ENCODE measurements at regions not wholly inside any gene's neighbourhood (a gene's known extent, or its start where the extent isn't known, plus 50 kb on each side); places are given as distances from the start of the nearest gene placed in this dataset.
A peak's percentile ranks its signal among the peaks of the same experiment; 100 is the strongest.
"Not testable (repeated sequence)": the region's sequence is repeated elsewhere in the genome, so short reads cannot be mapped to it uniquely, and the experiment has no call there.

DNA sequence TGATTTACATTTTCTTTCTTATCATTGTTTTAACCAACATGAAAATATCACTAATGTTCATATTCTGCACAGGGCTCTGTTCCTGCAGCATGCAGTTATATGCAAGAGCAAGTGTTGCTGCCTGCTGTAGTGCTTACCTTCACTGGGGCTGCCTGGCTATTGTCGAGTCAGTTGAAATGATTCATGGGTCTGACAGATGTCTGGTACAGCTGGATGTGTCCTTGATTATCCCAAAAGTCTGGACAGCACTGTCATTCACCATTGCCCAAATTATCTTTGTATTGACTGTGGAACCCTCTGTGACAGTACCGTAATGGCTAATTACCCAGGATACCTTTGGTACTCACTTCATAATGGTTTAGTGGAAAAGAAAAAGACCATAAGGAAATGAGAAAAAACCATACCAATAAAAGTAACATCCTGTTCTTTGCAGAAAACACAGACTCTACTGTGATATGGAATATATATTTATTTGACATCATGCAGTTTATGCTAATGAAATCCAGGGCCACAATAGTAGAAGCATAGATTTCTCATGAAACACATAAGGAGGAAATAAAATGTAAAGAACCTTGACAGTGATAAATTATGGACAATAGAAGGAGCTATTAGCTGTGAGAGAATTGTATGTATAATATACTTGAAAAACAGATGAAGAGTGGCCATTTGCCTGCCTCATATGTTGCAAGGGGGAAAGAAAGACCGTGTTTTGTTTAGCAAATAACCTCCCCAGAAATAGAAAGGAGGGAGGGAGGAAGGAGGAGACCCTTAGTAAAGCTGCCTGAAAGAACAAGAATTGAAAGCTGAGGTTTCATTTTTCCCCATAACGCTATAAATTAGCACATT is 249.8 kb upstream of the ATP5MC3 start:
- H3K9me3 ChIP-seq: peaks cover 0 to 17% (median 10%) of the 10 kb centered on the region in 3 donors
- H3K27me3 ChIP-seq: no peaks in the 10 kb centered on the region
- DNase-seq: no peak
- no peaks in the 10 kb centered on the region for H3K36me3 ChIP-seq
- H3K4me3 ChIP-seq: no peak overlapping the region
- no peaks in the 10 kb centered on the region for H3K4me1 ChIP-seq
- TF ChIP-seq, protein P1, sequence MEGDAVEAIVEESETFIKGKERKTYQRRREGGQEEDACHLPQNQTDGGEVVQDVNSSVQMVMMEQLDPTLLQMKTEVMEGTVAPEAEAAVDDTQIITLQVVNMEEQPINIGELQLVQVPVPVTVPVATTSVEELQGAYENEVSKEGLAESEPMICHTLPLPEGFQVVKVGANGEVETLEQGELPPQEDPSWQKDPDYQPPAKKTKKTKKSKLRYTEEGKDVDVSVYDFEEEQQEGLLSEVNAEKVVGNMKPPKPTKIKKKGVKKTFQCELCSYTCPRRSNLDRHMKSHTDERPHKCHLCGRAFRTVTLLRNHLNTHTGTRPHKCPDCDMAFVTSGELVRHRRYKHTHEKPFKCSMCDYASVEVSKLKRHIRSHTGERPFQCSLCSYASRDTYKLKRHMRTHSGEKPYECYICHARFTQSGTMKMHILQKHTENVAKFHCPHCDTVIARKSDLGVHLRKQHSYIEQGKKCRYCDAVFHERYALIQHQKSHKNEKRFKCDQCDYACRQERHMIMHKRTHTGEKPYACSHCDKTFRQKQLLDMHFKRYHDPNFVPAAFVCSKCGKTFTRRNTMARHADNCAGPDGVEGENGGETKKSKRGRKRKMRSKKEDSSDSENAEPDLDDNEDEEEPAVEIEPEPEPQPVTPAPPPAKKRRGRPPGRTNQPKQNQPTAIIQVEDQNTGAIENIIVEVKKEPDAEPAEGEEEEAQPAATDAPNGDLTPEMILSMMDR (IDR thresholded peaks at IDR 0.05): no peak
- intact Hi-C loops (cut with DNase I; ENCODE audit: low total_unique reads): no loop called here
- H3K27ac ChIP-seq: no peak overlapping the region

DNA sequence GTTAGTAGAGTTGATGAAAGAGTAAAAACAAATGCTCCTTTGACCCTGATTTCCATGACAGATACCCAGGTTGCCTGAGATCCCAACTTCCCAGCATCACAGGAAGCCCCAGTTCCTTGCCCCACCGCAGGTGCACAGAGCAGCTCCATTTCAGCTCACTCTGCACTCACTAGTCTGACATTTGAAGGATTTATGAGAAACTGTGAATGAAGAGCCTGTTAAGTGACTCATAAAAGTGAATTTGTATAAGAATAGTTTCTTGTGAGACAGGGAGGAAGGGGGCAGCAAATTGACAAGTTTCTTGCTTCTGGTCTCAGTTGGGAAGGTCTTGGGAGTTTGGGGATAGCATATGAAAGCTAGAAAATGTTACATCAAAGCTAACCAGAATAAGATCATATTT is 248.7 kb upstream of the ATP5MC3 start:
- TF ChIP-seq, protein P1 (IDR thresholded peaks at IDR 0.05): no peak
- Histone ChIP-seq H3K27me3 (no peaks in the 10 kb centered on the region), H3K36me3 (no peaks in the 10 kb centered on the region), H3K27ac (no peak overlapping the region), H3K9me3 (peaks cover 0 to 17% (median 10%) of the 10 kb centered on the region in 3 donors), H3K4me1 (no peaks in the 10 kb centered on the region), H3K4me3 (no peak overlapping the region)
- DNase-seq: no peak
- intact Hi-C loops (cut with DNase I; ENCODE audit: low total_unique reads): no loop called here

DNA sequence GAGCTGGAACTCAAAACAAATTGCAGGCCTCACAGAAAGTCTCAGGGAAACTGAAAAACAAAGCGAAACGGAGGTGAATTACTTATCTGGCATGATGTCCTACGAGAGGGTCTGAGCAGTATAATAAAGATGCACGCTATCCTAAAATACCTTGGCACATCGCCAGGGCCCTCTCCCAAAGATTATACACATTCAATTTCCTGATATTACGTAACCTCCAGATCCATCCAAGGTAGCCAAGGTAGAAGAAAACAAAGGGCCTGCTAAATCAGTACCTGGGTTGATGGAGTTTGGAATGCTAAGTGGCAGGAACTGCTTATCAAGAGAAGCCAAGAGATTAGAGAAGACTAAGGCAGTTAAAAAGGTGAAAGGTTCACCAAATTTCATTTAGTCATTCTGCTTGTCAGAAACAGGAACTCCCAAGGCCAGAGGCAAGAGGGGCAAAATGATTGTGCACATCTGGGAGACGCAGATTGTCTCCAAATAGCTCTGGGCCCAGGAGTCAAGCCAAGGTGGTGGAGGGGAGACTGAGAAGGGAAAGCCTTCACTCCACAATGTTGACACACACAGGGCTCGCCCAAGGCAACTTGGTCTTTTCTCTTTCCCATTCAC is 236.8 kb upstream of the ATP5MC3 start:
- DNase-seq: no peak
- H3K36me3 ChIP-seq: no peaks in the 10 kb centered on the region
- TF ChIP-seq, protein P1 (IDR thresholded peaks at IDR 0.05): no peak
- H3K27me3 ChIP-seq: peaks cover 0 to 4% of the 10 kb centered on the region in 2 donors
- intact Hi-C loops (cut with DNase I; ENCODE audit: low total_unique reads): no loop called here
- no peak overlapping the region for H3K4me3 ChIP-seq
- no peak overlapping the region for H3K27ac ChIP-seq
- no peaks in the 10 kb centered on the region for H3K4me1 ChIP-seq
- no peaks in the 10 kb centered on the region for H3K9me3 ChIP-seq

DNA sequence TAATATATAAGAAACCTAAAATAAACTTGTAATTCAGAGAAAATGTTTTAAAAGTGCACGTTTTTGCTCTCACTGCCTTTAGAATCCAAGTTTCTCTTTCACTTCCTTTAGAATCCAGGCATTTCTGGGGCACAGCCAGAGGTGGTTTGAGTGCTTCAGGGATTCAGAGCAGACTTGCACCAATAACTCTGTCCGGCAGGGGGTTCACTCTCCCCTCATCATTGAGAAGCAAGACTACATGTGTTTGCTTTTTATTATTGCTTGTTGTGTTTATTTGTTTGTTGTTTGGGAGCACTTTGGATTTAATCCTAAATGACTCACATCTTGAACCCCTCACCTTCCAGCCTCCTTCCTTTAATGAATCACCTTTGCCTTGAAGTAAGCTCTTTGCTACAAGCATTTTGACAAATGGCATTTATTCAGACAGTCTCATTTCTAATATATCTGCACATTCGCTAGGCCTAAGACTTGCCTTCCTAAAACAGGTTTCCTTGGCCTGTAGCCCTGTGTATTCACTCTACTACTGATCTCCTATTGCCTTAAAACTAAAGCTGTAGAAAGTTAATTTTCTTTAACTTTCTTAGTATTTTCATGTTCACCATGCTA is 233.5 kb upstream of the ATP5MC3 start:
- no peaks in the 10 kb centered on the region for H3K27me3 ChIP-seq
- no peak overlapping the region for H3K27ac ChIP-seq
- no peaks in the 10 kb centered on the region for H3K9me3 ChIP-seq
- intact Hi-C loops (cut with DNase I; ENCODE audit: low total_unique reads): no loop called here
- no peak overlapping the region for H3K4me3 ChIP-seq
- TF ChIP-seq, protein P1 (IDR thresholded peaks at IDR 0.05): peak; percentile 47 to 49
- no peaks in the 10 kb centered on the region for H3K36me3 ChIP-seq
- DNase-seq: peak in 1 of 2 donors; percentile 61
- no peaks in the 10 kb centered on the region for H3K4me1 ChIP-seq

DNA sequence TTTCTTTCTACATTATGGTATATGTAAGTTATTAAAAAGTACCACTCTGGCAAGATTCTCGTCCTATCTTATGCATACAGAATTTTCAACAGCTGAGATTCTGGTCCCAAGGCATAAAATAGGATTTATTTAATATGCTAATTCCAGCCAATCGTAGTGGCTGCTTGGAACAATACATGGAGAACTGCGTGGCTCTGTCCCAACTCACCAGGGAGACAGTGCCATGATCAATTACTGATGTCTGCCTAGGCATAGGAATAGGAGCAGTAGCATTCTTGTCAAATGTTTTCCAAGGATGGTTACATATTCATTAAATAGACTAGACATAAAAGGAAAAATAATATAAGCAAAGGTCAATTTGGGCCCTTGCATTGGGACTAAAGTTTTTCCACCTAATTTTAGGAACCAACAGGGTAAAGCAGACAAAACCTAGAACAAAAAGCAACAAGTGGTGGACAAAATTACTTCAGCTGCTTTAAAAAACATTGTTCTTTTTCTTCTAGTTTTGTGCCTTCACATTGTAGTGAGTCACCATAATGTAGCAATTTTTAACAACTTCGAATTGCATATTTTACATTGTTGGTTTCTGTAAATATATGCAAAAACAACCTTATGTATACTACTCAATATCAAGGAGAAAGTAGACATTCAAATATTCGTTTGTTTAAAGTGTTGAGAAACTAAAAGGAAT is 232.8 kb upstream of the ATP5MC3 start:
- intact Hi-C loops (cut with DNase I; ENCODE audit: low total_unique reads): no loop called here
- TF ChIP-seq, protein P1 (IDR thresholded peaks at IDR 0.05): no peak
- DNase-seq: no peak
- no peaks in the 10 kb centered on the region for H3K4me1 ChIP-seq
- H3K36me3 ChIP-seq: no peaks in the 10 kb centered on the region
- H3K4me3 ChIP-seq: no peak overlapping the region
- H3K9me3 ChIP-seq: no peaks in the 10 kb centered on the region
- H3K27me3 ChIP-seq: no peaks in the 10 kb centered on the region
- no peak overlapping the region for H3K27ac ChIP-seq

DNA sequence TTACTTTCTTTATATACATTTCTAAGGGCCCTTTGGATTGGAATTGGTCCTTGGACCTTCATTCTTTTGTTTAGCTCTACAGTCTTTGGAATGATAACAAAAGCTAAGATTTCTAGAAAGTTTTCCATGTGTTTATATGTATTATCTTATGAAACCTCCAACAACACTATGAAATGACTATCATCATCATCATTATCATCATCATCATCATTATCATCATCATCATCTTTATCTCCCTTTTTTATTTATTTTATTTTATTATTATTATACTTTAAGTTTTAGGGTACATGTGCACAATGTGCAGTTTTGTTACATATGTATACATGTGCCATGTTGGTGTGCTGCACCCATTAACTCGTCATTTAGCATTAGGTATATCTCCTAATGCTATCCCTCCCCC is 229.4 kb upstream of the ATP5MC3 start:
- DNase-seq; H3K36me3 ChIP-seq; H3K27me3 ChIP-seq; H3K27ac ChIP-seq; H3K4me3 ChIP-seq; H3K4me1 ChIP-seq; H3K9me3 ChIP-seq; intact Hi-C loops (cut with DNase I; ENCODE audit: low total_unique reads): not testable (repeated sequence)

Measured in tibial artery (tissue), 4 donors.